Rectal smooth muscle tissue (tissue), 1 donor: ENCODE measurements at regions not wholly inside any gene's neighbourhood (a gene's known extent, or its start where the extent isn't known, plus 50 kb on each side); places are given as distances from the start of the nearest gene placed in this dataset.
"Not testable (repeated sequence)": the region's sequence is repeated elsewhere in the genome, so short reads cannot be mapped to it uniquely, and the experiment has no call there.

Source experiments
- H3K27ac ChIP-seq: one replicate; pipeline ENCODE4 v1.7.0; 2013; ENCODE audit warnings: low read depth, low read length, inconsistent platforms
- H3K27me3 ChIP-seq: one replicate; pipeline ENCODE4 v1.7.0; 2013; ENCODE audit warnings: low read length; ENCODE audit not compliant: control insufficient read depth, insufficient read depth
- H3K36me3 ChIP-seq: one replicate; pipeline ENCODE4 v1.7.0; 2013; ENCODE audit warnings: low read length; ENCODE audit not compliant: control insufficient read depth, insufficient read depth
- H3K4me1 ChIP-seq: one replicate; pipeline ENCODE4 v1.7.0; 2013; ENCODE audit warnings: low read length; ENCODE audit not compliant: control insufficient read depth, insufficient read depth
- H3K4me3 ChIP-seq: one replicate; pipeline ENCODE4 v1.7.0; 2013; ENCODE audit warnings: low read length
- H3K9ac ChIP-seq: one replicate; pipeline ENCODE4 v1.7.0; 2013; ENCODE audit warnings: low read length

GRCh38 chr20:53660078-53660909, 66.7 kb upstream of the ZNF217 start:
- Histone ChIP-seq H3K4me1 (peaks cover 3% of the 10 kb centered on the region), H3K27ac (peak overlapping the region; percentile 53), H3K9ac (peak overlapping the region; percentile 36), H3K27me3 (no peaks in the 10 kb centered on the region), H3K36me3 (no peaks in the 10 kb centered on the region), H3K4me3 (peak overlapping the region; percentile 67)

DNA sequence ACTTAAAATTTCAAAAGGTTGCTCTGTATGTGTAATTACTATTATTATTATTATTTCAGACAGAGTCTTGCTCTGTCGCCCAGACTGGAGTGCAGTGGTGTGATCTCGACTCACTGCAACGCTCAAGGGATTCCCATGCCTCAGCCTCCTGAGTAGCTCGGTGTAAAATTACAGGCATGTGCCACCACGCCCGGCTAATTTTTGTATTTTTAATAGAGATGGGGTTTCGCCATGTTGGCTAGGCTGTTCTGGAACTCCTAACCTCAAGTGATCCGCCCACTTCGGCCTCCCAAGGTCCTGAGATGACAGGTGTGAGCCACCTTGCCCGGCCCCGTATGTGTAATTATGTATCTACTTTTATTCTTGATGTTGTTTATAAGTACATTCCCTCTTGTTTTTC, 65.3 kb upstream of the ZNF217 start:
- Histone ChIP-seq H3K27me3 (no peaks in the 10 kb centered on the region), H3K4me3 (no peak overlapping the region), H3K36me3 (no peaks in the 10 kb centered on the region), H3K27ac (no peak overlapping the region), H3K4me1 (peaks cover 3% of the 10 kb centered on the region), H3K9ac (no peak overlapping the region)

DNA sequence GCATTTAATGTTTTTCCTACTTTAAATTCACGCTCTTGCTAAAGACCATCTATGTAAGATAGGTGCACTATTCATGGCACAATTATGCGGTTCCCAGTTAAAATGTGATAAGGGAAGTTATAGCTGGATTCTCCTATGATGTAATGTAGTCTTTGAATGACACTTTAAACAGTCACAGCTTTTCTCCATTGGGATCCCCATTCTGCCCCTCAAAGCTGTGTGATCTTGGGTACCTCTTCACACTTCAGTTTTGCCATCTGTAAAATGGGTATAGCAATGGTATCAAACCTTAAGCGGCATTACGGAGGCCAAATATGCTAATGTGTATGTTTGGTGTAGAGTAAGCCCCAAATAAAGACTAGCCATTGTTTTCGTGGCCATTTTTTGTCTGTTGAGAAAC, 64.7 kb upstream of the ZNF217 start:
- H3K27ac ChIP-seq, result no peak overlapping the region

GRCh38 chr20:53657732-53658131, 64.1 kb upstream of the ZNF217 start:
- Histone ChIP-seq H3K27ac (no peak overlapping the region), H3K36me3 (no peaks in the 10 kb centered on the region), H3K4me3 (no peak overlapping the region), H3K4me1 (peaks cover 3% of the 10 kb centered on the region), H3K27me3 (no peaks in the 10 kb centered on the region), H3K9ac (no peak overlapping the region)

More for the DNA sequence above, 64.7 kb upstream of the ZNF217 start:
- Histone ChIP-seq H3K9ac (no peak overlapping the region), H3K36me3 (no peaks in the 10 kb centered on the region), H3K4me1 (peaks cover 3% of the 10 kb centered on the region), H3K27me3 (no peaks in the 10 kb centered on the region), H3K4me3 (no peak overlapping the region)

DNA sequence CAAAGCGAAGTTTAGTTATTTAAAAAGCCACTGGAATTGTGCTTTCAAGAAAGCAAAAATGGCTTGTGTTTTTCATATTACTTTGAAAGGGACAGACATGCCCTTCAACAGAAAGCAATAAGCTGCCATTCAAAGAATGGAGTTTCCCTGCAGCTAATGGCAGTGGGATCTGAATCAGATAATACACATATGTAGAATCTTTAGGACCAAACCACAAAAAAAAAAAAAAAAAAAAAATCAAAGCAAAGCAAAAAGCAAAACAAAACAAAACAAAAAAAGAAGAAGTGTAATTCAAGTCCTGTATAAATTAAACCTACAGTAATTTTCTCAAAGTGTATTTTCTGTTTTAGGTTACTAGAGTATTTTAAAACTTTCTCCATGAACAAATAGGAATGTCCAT, 63.6 kb upstream of the ZNF217 start:
- no peak overlapping the region for H3K27ac ChIP-seq

GRCh38 chr20:53656293-53657202, 62.9 kb upstream of the ZNF217 start:
- Histone ChIP-seq H3K4me1 (peaks cover 3% of the 10 kb centered on the region), H3K27me3 (no peaks in the 10 kb centered on the region), H3K27ac (no peak overlapping the region), H3K9ac (no peak overlapping the region), H3K36me3 (no peaks in the 10 kb centered on the region), H3K4me3 (no peak overlapping the region)

More for the DNA sequence above, 63.6 kb upstream of the ZNF217 start:
- Histone ChIP-seq H3K4me1 (peaks cover 3% of the 10 kb centered on the region), H3K27me3 (no peaks in the 10 kb centered on the region), H3K36me3 (no peaks in the 10 kb centered on the region), H3K4me3 (no peak overlapping the region), H3K9ac (no peak overlapping the region)

GRCh38 chr20:53655625-53656292, 62.1 kb upstream of the ZNF217 start:
- Histone ChIP-seq H3K36me3 (no peaks in the 10 kb centered on the region), H3K27me3 (no peaks in the 10 kb centered on the region), H3K27ac (no peak overlapping the region), H3K4me3 (no peak overlapping the region), H3K9ac (no peak overlapping the region), H3K4me1 (peaks cover under 1% of the 10 kb centered on the region)

GRCh38 chr20:53654932-53655624, 61.4 kb upstream of the ZNF217 start:
- peak overlapping the region; percentile 8 for H3K4me3 ChIP-seq
- no peaks in the 10 kb centered on the region for H3K4me1 ChIP-seq
- no peaks in the 10 kb centered on the region for H3K27me3 ChIP-seq
- no peaks in the 10 kb centered on the region for H3K36me3 ChIP-seq
- no peak overlapping the region for H3K9ac ChIP-seq
- no peak overlapping the region for H3K27ac ChIP-seq

GRCh38 chr20:53654521-53654920, 60.9 kb upstream of the ZNF217 start:
- not testable (repeated sequence) for H3K4me3 ChIP-seq, H3K27ac ChIP-seq

GRCh38 chr20:53652859-53653517, 59.3 kb upstream of the ZNF217 start:
- Histone ChIP-seq H3K9ac (no peak overlapping the region), H3K4me1 (no peaks in the 10 kb centered on the region), H3K4me3 (no peak overlapping the region), H3K36me3 (no peaks in the 10 kb centered on the region), H3K27ac (no peak overlapping the region), H3K27me3 (no peaks in the 10 kb centered on the region)

More at GRCh38 chr20:53654521-53654920, 60.9 kb upstream of the ZNF217 start:
- not testable (repeated sequence) for H3K27me3 ChIP-seq, H3K4me1 ChIP-seq, H3K9ac ChIP-seq, H3K36me3 ChIP-seq

GRCh38 chr20:53652090-53652858, 58.6 kb upstream of the ZNF217 start:
- Histone ChIP-seq H3K9ac (no peak overlapping the region), H3K27ac (no peak overlapping the region), H3K4me3 (no peak overlapping the region), H3K27me3 (no peaks in the 10 kb centered on the region), H3K36me3 (no peaks in the 10 kb centered on the region), H3K4me1 (no peaks in the 10 kb centered on the region)
